GM21576 (cell line): ENCODE measurements at regions not wholly inside any gene's neighbourhood (a gene's known extent, or its start where the extent isn't known, plus 50 kb on each side); places are given as distances from the start of the nearest gene placed in this dataset.
A peak's percentile ranks its signal among the peaks of the same experiment; 100 is the strongest.
"Not testable (repeated sequence)": the region's sequence is repeated elsewhere in the genome, so short reads cannot be mapped to it uniquely, and the experiment has no call there.

Experiments
- ATAC-seq: cut with Tn5 transposase; IDR thresholded peaks from one replicate; pipeline ENCODE4 v1.9.1; 2021; ENCODE audit warnings: mild to moderate bottlenecking, moderate library complexity; ENCODE audit not compliant: unreplicated experiment

- ATAC-seq, result not testable (repeated sequence)
Measured at GRCh38 chr2:87196720-87197388, 175.2 kb upstream of the PLGLB1 start.

GRCh38 chr2:87198422-87198821 is 176.8 kb upstream of the PLGLB1 start:
- ATAC-seq, result not testable (repeated sequence)

GRCh38 chr2:87199228-87199627 is 177.6 kb upstream of the PLGLB1 start:
- not testable (repeated sequence) for ATAC-seq

GRCh38 chr2:87204569-87205147 is 183.0 kb upstream of the PLGLB1 start:
- not testable (repeated sequence) for ATAC-seq

GRCh38 chr2:87212938-87213337 is 191.3 kb upstream of the PLGLB1 start:
- not testable (repeated sequence) for ATAC-seq

- not testable (repeated sequence) for ATAC-seq
Measured at GRCh38 chr2:87217005-87217404, 195.4 kb upstream of the PLGLB1 start.

- peak; percentile 52 for ATAC-seq
Measured at GRCh38 chr2:87217741-87218410, 196.2 kb upstream of the PLGLB1 start.

- not testable (repeated sequence) for ATAC-seq
Measured at GRCh38 chr2:87220651-87221050, 199.0 kb upstream of the PLGLB1 start.

GRCh38 chr2:87222131-87222530 is 200.5 kb upstream of the PLGLB1 start:
- ATAC-seq, result not testable (repeated sequence)

- not testable (repeated sequence) for ATAC-seq
Measured at GRCh38 chr2:87223873-87224272, 202.2 kb upstream of the PLGLB1 start.

GRCh38 chr2:87229091-87229689 is 207.5 kb upstream of the PLGLB1 start:
- peak; percentile 59 for ATAC-seq

- not testable (repeated sequence) for ATAC-seq
Measured at GRCh38 chr2:87229964-87230363, 208.3 kb upstream of the PLGLB1 start.

GRCh38 chr2:87235333-87235981 is 213.8 kb upstream of the PLGLB1 start:
- ATAC-seq, result not testable (repeated sequence)

GRCh38 chr2:87237570-87238336 is 216.1 kb upstream of the PLGLB1 start:
- not testable (repeated sequence) for ATAC-seq

- not testable (repeated sequence) for ATAC-seq
Measured at GRCh38 chr2:87239558-87240215, 218.0 kb upstream of the PLGLB1 start.

- ATAC-seq, result not testable (repeated sequence)
Measured at GRCh38 chr2:87246066-87246717, 224.5 kb upstream of the PLGLB1 start.

GRCh38 chr2:87252046-87252445 is 230.4 kb upstream of the PLGLB1 start:
- not testable (repeated sequence) for ATAC-seq

GRCh38 chr2:87254562-87254961 is 232.9 kb upstream of the PLGLB1 start:
- ATAC-seq, result not testable (repeated sequence)

GRCh38 chr2:87255410-87255809 is 233.8 kb upstream of the PLGLB1 start:
- ATAC-seq, result not testable (repeated sequence)
